ENCODE measurements at regions not wholly inside any gene's neighbourhood (a gene's known extent, or its start where the extent isn't known, plus 50 kb on each side); places are given as distances from the start of the nearest gene placed in this dataset.

- no peak for DNase-seq
Observed at GRCh38 chr17:72262766-72263165, 141.9 kb downstream of the SOX9 start.

GRCh38 chr17:72264682-72265405 lies 144.0 kb downstream of the SOX9 start:
- DNase-seq = no peak

GRCh38 chr17:72266112-72266775 lies 145.4 kb downstream of the SOX9 start:
- no peak for DNase-seq

GRCh38 chr17:72267601-72268000 lies 146.8 kb downstream of the SOX9 start:
- no peak for DNase-seq

GRCh38 chr17:72268431-72268830 lies 147.6 kb downstream of the SOX9 start:
- DNase-seq = no peak

GRCh38 chr17:72270273-72270924 lies 149.6 kb downstream of the SOX9 start:
- no peak for DNase-seq

GRCh38 chr17:72271603-72272002 lies 150.8 kb downstream of the SOX9 start:
- no peak for DNase-seq

GRCh38 chr17:72273289-72274056 lies 152.7 kb downstream of the SOX9 start:
- DNase-seq = no peak

GRCh38 chr17:72274614-72275013 lies 153.8 kb downstream of the SOX9 start:
- DNase-seq = no peak

- no peak for DNase-seq
Observed at GRCh38 chr17:72280881-72281280, 160.1 kb downstream of the SOX9 start.

- DNase-seq = no peak
Observed at GRCh38 chr17:72282439-72283029, 161.7 kb downstream of the SOX9 start.

- no peak for DNase-seq
Observed at GRCh38 chr17:72284806-72285205, 164.0 kb downstream of the SOX9 start.

- DNase-seq = no peak
Observed at GRCh38 chr17:72287586-72287985, 166.8 kb downstream of the SOX9 start.

- DNase-seq = no peak
Observed at GRCh38 chr17:72294487-72294893, 173.7 kb downstream of the SOX9 start.

GRCh38 chr17:72295916-72296315 lies 175.1 kb downstream of the SOX9 start:
- DNase-seq = no peak

- no peak for DNase-seq
Observed at GRCh38 chr17:72296456-72296855, 175.6 kb downstream of the SOX9 start.

GRCh38 chr17:72297326-72298115 lies 176.7 kb downstream of the SOX9 start:
- DNase-seq = no peak

- no peak for DNase-seq
Observed at GRCh38 chr17:72299100-72299499, 178.3 kb downstream of the SOX9 start.

GRCh38 chr17:72299592-72299991 lies 178.8 kb downstream of the SOX9 start:
- no peak for DNase-seq

- DNase-seq = no peak
Observed at GRCh38 chr17:72301887-72302286, 181.1 kb downstream of the SOX9 start.

GRCh38 chr17:72302735-72303134 lies 181.9 kb downstream of the SOX9 start:
- no peak for DNase-seq

All from activated CD8-positive, alpha-beta memory T cell treated with anti-CD3 and anti-CD28 coated beads for 24 hours (primary cell).